Nephron (organoid): ENCODE measurements at regions not wholly inside any gene's neighbourhood (a gene's known extent, or its start where the extent isn't known, plus 50 kb on each side); places are given as distances from the start of the nearest gene placed in this dataset.
"Not testable (repeated sequence)": the region's sequence is repeated elsewhere in the genome, so short reads cannot be mapped to it uniquely, and the experiment has no call there.

Source experiments
- H3K27ac Mint-ChIP-seq, 3 experiments: 2 replicates each; pipeline ENCODE4 v1.8.0; 2020; ENCODE audit warnings: mixed read lengths in 3 of 3, mild to moderate bottlenecking in 2 of 3, moderate library complexity in 1 of 3
- H3K27me3 Mint-ChIP-seq: 2 replicates; pipeline ENCODE4 v1.8.0; 2021; ENCODE audit warnings: low read depth, mild to moderate bottlenecking, moderate library complexity, mixed read lengths
- H3K36me3 Mint-ChIP-seq: 2 replicates; pipeline ENCODE4 v1.8.0; 2020; ENCODE audit warnings: low read depth, mixed read lengths
- H3K4me1 Mint-ChIP-seq: 2 replicates; pipeline ENCODE4 v1.8.0; 2020; ENCODE audit warnings: mixed read lengths
- H3K4me3 Mint-ChIP-seq, 3 experiments: 2 replicates each; pipeline ENCODE4 v1.8.0; 2020; ENCODE audit warnings: mild to moderate bottlenecking in 3 of 3, mixed read lengths in 3 of 3, moderate library complexity in 2 of 3
- H3K9me3 Mint-ChIP-seq: 2 replicates; pipeline ENCODE4 v1.8.0; 2020; ENCODE audit warnings: mixed read lengths
- TF ChIP-seq, protein P1 (sequence below), 3 experiments: fragments of 200-600 bp; sonication (generic); IDR thresholded peaks; one replicate each; pipeline ENCODE4 v1.5.0; 2021; ENCODE audit warnings: antibody characterized with exemption in 3 of 3; ENCODE audit not compliant: unreplicated experiment in 3 of 3

DNA sequence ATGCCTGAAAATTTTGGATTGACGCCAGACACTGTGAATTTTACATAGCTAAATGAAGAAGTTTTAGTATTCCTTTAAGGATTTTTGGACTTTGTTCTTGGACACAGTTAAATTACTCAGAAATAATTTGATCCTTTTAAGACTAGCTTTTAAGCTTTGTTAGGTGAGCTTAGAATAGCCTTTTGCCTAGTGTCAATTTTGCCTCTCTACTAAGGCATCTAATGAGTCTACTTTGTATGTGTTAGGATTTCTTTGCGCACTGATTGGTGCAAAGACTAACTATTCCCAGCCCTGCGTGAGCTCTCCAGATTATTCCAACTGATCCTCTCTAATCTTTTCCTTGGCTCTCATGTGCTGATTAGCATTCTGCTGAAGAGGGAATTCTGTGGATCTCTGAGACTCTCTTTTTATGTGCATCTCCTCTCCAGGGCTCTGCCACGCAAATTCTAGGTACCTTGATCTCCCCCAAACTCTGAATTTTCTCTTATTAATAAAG is 128.1 kb upstream of the BCL9 start:
- no peak overlapping the region for H3K4me3 Mint-ChIP-seq
- H3K9me3 Mint-ChIP-seq: peaks cover 17% of the 10 kb centered on the region
- TF ChIP-seq, protein P1, sequence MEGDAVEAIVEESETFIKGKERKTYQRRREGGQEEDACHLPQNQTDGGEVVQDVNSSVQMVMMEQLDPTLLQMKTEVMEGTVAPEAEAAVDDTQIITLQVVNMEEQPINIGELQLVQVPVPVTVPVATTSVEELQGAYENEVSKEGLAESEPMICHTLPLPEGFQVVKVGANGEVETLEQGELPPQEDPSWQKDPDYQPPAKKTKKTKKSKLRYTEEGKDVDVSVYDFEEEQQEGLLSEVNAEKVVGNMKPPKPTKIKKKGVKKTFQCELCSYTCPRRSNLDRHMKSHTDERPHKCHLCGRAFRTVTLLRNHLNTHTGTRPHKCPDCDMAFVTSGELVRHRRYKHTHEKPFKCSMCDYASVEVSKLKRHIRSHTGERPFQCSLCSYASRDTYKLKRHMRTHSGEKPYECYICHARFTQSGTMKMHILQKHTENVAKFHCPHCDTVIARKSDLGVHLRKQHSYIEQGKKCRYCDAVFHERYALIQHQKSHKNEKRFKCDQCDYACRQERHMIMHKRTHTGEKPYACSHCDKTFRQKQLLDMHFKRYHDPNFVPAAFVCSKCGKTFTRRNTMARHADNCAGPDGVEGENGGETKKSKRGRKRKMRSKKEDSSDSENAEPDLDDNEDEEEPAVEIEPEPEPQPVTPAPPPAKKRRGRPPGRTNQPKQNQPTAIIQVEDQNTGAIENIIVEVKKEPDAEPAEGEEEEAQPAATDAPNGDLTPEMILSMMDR (IDR thresholded peaks at IDR 0.05; ENCODE audit: unreplicated experiment in 3 of 3): no peak
- no peaks in the 10 kb centered on the region for H3K27me3 Mint-ChIP-seq
- H3K36me3 Mint-ChIP-seq: no peaks in the 10 kb centered on the region
- H3K27ac Mint-ChIP-seq: no peak overlapping the region
- H3K4me1 Mint-ChIP-seq: no peaks in the 10 kb centered on the region

DNA sequence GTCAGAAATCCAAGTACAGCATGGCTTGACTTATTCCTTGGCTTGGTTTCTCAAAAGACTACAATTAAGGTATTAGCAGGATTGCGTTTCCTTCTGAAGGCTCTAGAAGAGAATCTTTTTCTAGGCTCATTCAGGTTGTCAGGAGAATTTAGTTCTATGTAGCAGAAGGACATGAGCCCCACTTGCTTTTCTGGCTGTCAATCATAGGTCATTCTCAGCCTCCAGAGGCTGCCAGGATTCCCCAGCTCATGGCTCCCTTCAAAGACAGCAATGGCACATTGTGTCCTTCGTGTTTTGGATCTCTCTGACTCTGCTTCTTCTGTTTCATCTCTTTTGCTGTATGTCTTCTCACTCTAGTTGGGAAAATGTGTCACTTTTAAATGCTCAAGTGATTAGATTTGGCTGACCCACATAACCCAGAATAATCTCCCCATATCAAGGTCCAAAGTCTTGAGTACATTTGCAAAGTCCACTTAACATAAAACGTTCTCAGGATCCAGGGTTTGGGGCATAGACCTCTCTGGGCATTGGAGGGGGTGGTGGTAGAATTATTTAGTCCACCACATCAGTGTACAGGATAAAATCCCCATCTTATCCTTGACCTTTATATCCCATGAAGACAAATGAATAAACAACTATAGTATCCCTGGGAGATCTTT is 126.7 kb upstream of the BCL9 start:
- Mint-ChIP-seq H3K27me3 (no peaks in the 10 kb centered on the region), H3K4me3 (no peak overlapping the region), H3K9me3 (peaks cover 11% of the 10 kb centered on the region), H3K27ac (no peak overlapping the region), H3K4me1 (no peaks in the 10 kb centered on the region), H3K36me3 (no peaks in the 10 kb centered on the region)
- TF ChIP-seq, protein P1 (IDR thresholded peaks at IDR 0.05; ENCODE audit: unreplicated experiment in 3 of 3): no peak

DNA sequence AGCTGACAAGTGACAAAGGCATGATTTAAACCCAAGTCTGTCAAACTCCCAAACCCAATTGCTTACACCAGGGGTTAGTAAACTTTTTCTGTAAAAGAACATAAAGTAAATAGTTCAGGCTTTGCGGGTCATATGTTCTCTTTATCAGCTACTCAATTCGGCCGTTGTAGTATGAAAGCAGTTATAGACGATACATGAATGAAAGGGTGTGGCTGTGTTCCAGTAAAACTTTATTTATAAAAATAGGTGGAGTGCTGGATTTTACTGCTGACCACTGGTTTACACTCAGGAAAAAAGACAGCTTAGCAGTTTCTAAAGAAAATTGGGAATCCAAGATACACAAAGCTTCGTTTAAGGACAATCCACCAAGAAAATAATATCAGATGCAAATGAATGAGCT is 124.3 kb upstream of the BCL9 start:
- Mint-ChIP-seq H3K36me3 (no peaks in the 10 kb centered on the region), H3K27ac (no peak overlapping the region), H3K4me3 (no peak overlapping the region), H3K4me1 (no peaks in the 10 kb centered on the region), H3K27me3 (no peaks in the 10 kb centered on the region), H3K9me3 (peaks cover 5% of the 10 kb centered on the region)
- TF ChIP-seq, protein P1 (IDR thresholded peaks at IDR 0.05; ENCODE audit: unreplicated experiment in 3 of 3): no peak

DNA sequence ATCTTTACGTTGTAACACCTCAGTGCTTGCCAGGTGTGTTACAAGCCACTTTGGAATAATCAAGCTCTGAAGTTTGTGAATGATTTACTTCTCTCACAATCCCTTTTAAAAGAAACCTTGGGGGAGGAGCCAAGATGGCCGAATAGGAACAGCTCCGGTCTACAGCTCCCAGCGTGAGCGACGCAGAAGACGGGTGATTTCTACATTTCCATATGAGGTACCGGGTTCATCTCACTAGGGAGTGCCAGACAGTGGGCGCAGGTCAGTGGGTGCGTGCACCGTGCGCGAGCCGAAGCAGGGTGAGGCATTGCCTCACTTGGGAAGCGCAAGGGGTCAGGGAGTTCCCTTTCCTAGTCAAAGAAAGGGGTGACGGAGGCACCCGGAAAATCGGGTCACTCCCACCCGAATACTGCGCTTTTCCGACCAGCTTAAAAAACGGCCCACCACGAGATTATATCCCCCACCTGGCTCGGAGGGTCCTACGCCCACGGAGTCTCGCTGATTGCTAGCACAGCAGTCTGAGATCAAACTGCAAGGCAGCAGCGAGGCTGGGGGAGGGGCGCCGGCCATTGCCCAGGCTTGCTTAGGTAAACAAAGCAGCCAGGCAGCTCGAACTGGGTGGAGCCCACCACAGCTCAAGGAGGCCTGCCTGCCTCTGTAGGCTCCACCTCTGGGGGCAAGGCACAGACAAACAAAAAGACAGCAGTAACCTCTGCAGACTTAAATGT is 118.0 kb upstream of the BCL9 start:
- H3K27me3 Mint-ChIP-seq, H3K9me3 Mint-ChIP-seq, H3K27ac Mint-ChIP-seq, H3K4me1 Mint-ChIP-seq, H3K4me3 Mint-ChIP-seq, H3K36me3 Mint-ChIP-seq: not testable (repeated sequence)

DNA sequence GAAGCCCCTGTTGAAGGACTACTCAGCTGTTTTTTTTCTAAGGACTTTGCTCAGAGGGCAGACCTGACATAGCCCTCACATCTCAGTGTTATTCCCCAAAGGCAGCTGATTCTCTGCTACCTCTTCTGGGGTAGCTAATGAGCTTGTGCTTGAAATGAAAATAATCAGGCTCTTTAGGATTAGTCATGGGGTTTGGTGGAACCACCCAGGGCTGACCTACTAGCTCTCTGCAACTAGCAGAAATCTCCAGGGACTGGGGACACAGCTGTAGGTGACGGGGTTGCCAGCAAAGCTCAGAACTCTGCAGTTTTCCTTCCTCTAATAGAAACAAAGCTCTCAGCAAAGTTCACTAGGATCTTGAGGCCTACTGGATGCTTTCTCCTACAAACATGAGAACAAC is 106.4 kb upstream of the BCL9 start:
- TF ChIP-seq, protein P1 (IDR thresholded peaks at IDR 0.05; ENCODE audit: unreplicated experiment in 3 of 3): no peak
- Mint-ChIP-seq H3K27me3 (no peaks in the 10 kb centered on the region), H3K27ac (no peak overlapping the region)

DNA sequence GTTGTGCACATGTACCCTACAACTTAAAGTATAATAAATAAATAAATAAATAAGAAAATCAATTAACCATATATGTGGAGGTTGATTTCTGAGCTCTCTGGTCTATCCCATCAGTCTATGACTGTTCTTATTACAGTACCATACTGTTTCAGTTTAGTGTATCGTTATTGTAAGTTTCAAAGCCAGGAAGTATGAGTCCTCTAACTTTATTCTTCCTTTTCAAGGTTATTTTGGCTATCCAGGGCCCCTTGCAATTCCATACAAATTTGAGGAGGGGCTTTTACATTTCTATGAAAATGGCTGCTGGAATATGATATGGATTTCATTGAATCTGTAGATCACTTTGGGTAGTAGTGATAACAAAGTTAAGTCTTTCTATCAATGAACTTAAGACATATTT is 96.9 kb upstream of the BCL9 start:
- TF ChIP-seq, protein P1 (IDR thresholded peaks at IDR 0.05; ENCODE audit: unreplicated experiment in 3 of 3): no peak
- H3K27me3 Mint-ChIP-seq: no peaks in the 10 kb centered on the region
- H3K27ac Mint-ChIP-seq: no peak overlapping the region
- H3K4me3 Mint-ChIP-seq: no peak overlapping the region
- no peaks in the 10 kb centered on the region for H3K4me1 Mint-ChIP-seq
- peaks cover 3% of the 10 kb centered on the region for H3K36me3 Mint-ChIP-seq
- H3K9me3 Mint-ChIP-seq: peaks cover 26% of the 10 kb centered on the region

More for the DNA sequence above, 106.4 kb upstream of the BCL9 start:
- no peak overlapping the region for H3K4me3 Mint-ChIP-seq
- no peaks in the 10 kb centered on the region for H3K9me3 Mint-ChIP-seq
- H3K36me3 Mint-ChIP-seq: no peaks in the 10 kb centered on the region
- no peaks in the 10 kb centered on the region for H3K4me1 Mint-ChIP-seq
